Activated CD4-positive, alpha-beta memory T cell treated with anti-CD3 and anti-CD28 coated beads, Interleukin-2, amount 10 ng/mL, durations not matched to agents 7 days and 5 days (primary cell): ENCODE measurements at regions not wholly inside any gene's neighbourhood (a gene's known extent, or its start where the extent isn't known, plus 50 kb on each side); places are given as distances from the start of the nearest gene placed in this dataset.

Experiments used
- CTCF ChIA-PET: fragments of 350-600 bp; sonication (Branson Sonifier 250); formaldehyde crosslinking; loops from one replicate; lab custom pipeline; 2021; ENCODE audit warnings: antibody characterized with exemption, inconsistent platforms; lab: Charles Lee
- POLR2A ChIA-PET: fragments of 350-600 bp; sonication (Branson Sonifier 250); formaldehyde crosslinking; loops from one replicate; lab custom pipeline; 2021; ENCODE audit warnings: antibody characterized with exemption; lab: Charles Lee
- DNase-seq: peaks from one replicate; pipeline ENCODE4 v3.0.0-alpha.2; 2020
- H3K27ac Mint-ChIP-seq: one replicate; pipeline ENCODE4 v1.8.0; 2021; ENCODE audit warnings: mild to moderate bottlenecking, mixed read lengths
- H3K27me3 Mint-ChIP-seq: one replicate; pipeline ENCODE4 v1.8.0; 2021; ENCODE audit warnings: mixed read lengths
- H3K36me3 Mint-ChIP-seq: one replicate; pipeline ENCODE4 v1.8.0; 2021; ENCODE audit warnings: low read depth, mixed read lengths
- H3K4me1 Mint-ChIP-seq: one replicate; pipeline ENCODE4 v1.8.0; 2021; ENCODE audit warnings: mixed read lengths
- H3K4me3 Mint-ChIP-seq: one replicate; pipeline ENCODE4 v1.8.0; 2021; ENCODE audit warnings: mild to moderate bottlenecking, mixed read lengths
- H3K9me3 Mint-ChIP-seq: one replicate; pipeline ENCODE4 v1.8.0; 2021; ENCODE audit warnings: mixed read lengths

DNA sequence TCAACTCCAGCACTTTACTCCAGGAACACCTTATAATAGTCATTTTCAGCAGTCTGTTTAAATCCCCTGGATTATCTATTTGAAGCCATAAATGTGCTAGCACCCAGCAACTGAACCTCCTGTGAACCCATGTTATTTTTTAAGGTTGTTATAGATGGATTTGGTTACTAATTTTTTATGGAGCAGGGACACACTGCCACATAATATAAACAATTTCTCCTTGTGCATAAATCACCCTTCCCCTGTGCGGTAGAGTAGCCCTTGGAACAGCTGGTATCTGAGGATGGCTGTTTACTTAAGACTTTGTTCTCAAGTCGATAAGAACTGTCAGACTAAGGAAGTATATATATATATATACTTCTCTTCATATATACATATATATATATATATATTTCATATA lies 367.4 kb downstream of the EPHA4 start:
- Mint-ChIP-seq H3K4me1 (no peaks in the 10 kb centered on the region), H3K27me3 (no peaks in the 10 kb centered on the region), H3K4me3 (no peak overlapping the region), H3K9me3 (no peaks in the 10 kb centered on the region), H3K27ac (no peak overlapping the region), H3K36me3 (no peaks in the 10 kb centered on the region)
- ChIA-PET CTCF (no interaction called here), POLR2A (no interaction called here)
- no peak for DNase-seq

DNA sequence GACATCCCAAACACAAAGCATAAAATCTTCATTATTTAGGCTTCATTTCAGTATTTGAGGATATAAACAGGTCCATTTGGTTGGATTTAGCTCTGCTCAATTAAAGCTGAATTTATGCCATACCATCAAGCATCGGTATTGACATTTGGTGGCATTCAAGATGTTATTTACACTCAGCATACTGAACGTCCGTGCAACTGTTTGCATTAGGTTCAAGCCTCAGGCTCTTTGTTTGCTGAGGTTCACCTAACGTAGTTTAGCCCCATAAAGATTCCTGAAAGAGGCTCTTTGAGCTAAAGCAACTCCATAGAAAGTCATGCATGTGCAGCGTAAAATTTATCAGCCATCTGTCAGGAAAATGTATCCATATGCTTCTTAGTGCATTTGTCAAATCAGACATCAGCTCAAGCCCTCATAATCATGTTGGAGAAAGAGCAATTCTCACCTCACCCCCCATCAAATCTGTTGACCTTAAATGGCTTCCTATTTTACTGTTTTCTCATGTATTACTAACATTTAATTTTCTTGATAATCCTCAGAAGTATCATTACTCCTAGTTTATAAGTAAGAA lies 366.9 kb downstream of the EPHA4 start:
- Mint-ChIP-seq H3K36me3 (no peaks in the 10 kb centered on the region), H3K27ac (no peak overlapping the region), H3K4me1 (no peaks in the 10 kb centered on the region), H3K27me3 (no peaks in the 10 kb centered on the region), H3K9me3 (no peaks in the 10 kb centered on the region), H3K4me3 (no peak overlapping the region)
- ChIA-PET POLR2A (no interaction called here), CTCF (no interaction called here)
- DNase-seq, result no peak

GRCh38 chr2:221210686-221211085 lies 361.4 kb downstream of the EPHA4 start:
- CTCF ChIA-PET, result no interaction called here
- no peaks in the 10 kb centered on the region for H3K4me1 Mint-ChIP-seq

DNA sequence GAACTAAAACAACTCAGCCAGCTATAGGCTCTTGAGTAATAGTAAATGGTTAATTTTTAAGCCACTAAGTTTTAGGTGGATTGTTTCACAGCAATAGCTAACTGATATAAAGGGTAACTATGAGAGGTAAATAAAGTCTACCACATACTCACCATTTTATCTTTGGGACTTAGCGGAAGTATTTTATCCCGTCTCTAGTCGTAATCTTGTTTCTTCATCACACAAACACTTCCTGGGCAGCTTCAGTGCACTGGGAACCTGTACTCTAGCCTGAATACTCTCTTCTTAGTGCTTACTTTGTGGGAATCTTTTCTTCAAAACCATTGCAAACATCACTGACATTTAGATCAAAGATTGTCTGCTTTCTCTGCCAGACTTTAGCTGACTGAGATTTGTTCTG lies 360.5 kb downstream of the EPHA4 start:
- CTCF ChIA-PET, result no interaction called here
- no peak for DNase-seq
- H3K27ac Mint-ChIP-seq, result no peak overlapping the region
- H3K27me3 Mint-ChIP-seq, result no peaks in the 10 kb centered on the region
- H3K4me3 Mint-ChIP-seq, result no peak overlapping the region
- H3K4me1 Mint-ChIP-seq, result no peaks in the 10 kb centered on the region
- POLR2A ChIA-PET, result no interaction called here
- no peaks in the 10 kb centered on the region for H3K36me3 Mint-ChIP-seq
- H3K9me3 Mint-ChIP-seq, result no peaks in the 10 kb centered on the region

More at GRCh38 chr2:221210686-221211085, 361.4 kb downstream of the EPHA4 start:
- H3K36me3 Mint-ChIP-seq, result no peaks in the 10 kb centered on the region
- no peak overlapping the region for H3K4me3 Mint-ChIP-seq
- no peak for DNase-seq
- H3K9me3 Mint-ChIP-seq, result no peaks in the 10 kb centered on the region
- POLR2A ChIA-PET, result no interaction called here
- H3K27me3 Mint-ChIP-seq, result no peaks in the 10 kb centered on the region
- H3K27ac Mint-ChIP-seq, result no peak overlapping the region

- Mint-ChIP-seq H3K27ac (no peak overlapping the region), H3K4me3 (no peak overlapping the region), H3K27me3 (no peaks in the 10 kb centered on the region), H3K4me1 (no peaks in the 10 kb centered on the region), H3K36me3 (no peaks in the 10 kb centered on the region), H3K9me3 (no peaks in the 10 kb centered on the region)
- no peak for DNase-seq
- POLR2A ChIA-PET, result no interaction called here
- CTCF ChIA-PET, result no interaction called here
Measured at GRCh38 chr2:221212105-221212504, 360.0 kb downstream of the EPHA4 start.

DNA sequence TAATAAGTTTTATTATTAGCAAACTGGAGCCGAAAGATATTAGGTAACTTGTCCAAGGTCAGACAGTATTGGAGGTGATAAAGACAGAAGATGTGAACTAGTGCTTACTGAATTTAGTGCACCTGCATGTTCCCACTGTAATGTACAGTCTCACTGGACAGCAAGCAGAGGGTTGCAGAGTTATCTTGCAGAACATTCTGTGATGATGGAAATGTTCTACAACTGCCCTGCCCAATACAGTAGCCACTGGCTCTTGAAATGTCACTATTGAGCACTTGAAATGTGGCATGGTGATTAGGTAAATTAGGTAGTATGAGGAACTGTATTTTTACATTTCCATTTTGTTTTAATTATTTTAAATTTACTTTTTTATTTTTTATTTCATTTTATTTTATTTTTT lies 356.6 kb downstream of the EPHA4 start:
- Mint-ChIP-seq H3K27me3 (no peaks in the 10 kb centered on the region), H3K27ac (no peak overlapping the region), H3K4me1 (no peaks in the 10 kb centered on the region), H3K9me3 (no peaks in the 10 kb centered on the region), H3K36me3 (no peaks in the 10 kb centered on the region), H3K4me3 (no peak overlapping the region)
- ChIA-PET CTCF (no interaction called here), POLR2A (no interaction called here)
- no peak for DNase-seq

DNA sequence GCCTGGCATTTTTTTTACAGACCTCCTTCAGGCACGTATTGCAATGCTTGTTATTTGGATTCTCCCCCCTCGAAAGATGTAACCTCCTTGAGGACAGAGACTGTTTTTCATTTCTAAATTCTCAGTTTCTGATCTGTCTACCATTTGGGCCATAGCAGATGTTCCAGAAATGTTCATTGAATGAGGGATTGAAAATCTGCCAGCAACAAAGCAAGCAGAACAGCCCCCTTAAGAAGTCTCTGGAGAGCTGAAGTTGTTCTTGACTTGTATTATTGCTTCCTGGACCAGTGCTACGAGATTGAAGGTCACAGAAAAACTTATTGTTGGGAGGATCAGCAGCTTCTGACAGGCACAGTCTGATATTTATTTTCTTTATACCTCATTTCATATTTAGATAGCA lies 355.5 kb downstream of the EPHA4 start:
- ChIA-PET CTCF (no interaction called here), POLR2A (no interaction called here)
- Mint-ChIP-seq H3K27ac (no peak overlapping the region), H3K27me3 (no peaks in the 10 kb centered on the region), H3K4me1 (no peaks in the 10 kb centered on the region), H3K4me3 (no peak overlapping the region), H3K9me3 (no peaks in the 10 kb centered on the region), H3K36me3 (no peaks in the 10 kb centered on the region)
- DNase-seq, result no peak

DNA sequence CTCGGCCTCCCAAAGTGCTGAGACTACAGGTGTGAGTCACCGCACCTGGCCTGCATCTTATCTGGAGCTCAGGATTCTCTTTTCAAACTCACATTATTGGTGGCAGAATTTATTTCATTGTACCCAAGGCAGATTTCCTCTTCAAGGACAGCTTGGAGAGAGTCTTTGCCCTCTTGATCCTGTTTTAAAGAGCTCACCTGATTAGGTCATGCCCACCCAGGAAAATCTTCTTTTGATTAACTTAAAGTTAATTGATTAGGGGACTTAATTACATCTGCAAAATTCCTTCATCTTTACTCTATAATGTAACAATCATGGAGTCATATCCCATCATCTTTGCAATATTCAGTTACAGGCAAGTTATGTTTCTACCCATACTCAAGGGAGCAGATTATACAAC lies 346.4 kb downstream of the EPHA4 start:
- Mint-ChIP-seq H3K27me3 (no peaks in the 10 kb centered on the region), H3K4me1 (no peaks in the 10 kb centered on the region), H3K9me3 (no peaks in the 10 kb centered on the region), H3K36me3 (no peaks in the 10 kb centered on the region), H3K4me3 (no peak overlapping the region), H3K27ac (no peak overlapping the region)
- ChIA-PET CTCF (no interaction called here), POLR2A (no interaction called here)
- no peak for DNase-seq

- ChIA-PET CTCF (no interaction called here), POLR2A (no interaction called here)
- Mint-ChIP-seq H3K4me3 (no peak overlapping the region), H3K9me3 (no peaks in the 10 kb centered on the region), H3K27ac (no peak overlapping the region), H3K36me3 (no peaks in the 10 kb centered on the region), H3K27me3 (no peaks in the 10 kb centered on the region), H3K4me1 (no peaks in the 10 kb centered on the region)
- DNase-seq, result no peak
Measured at GRCh38 chr2:221228214-221228769, 343.8 kb downstream of the EPHA4 start.

- Mint-ChIP-seq H3K9me3 (no peaks in the 10 kb centered on the region), H3K27me3 (no peaks in the 10 kb centered on the region), H3K4me3 (no peak overlapping the region), H3K4me1 (no peaks in the 10 kb centered on the region), H3K36me3 (no peaks in the 10 kb centered on the region), H3K27ac (no peak overlapping the region)
- ChIA-PET POLR2A (no interaction called here), CTCF (no interaction called here)
- DNase-seq, result no peak
Measured at GRCh38 chr2:221229099-221229498, 343.0 kb downstream of the EPHA4 start.

GRCh38 chr2:221231511-221231910 lies 340.6 kb downstream of the EPHA4 start:
- Mint-ChIP-seq H3K27me3 (no peaks in the 10 kb centered on the region), H3K9me3 (no peaks in the 10 kb centered on the region), H3K36me3 (no peaks in the 10 kb centered on the region), H3K27ac (no peak overlapping the region), H3K4me3 (no peak overlapping the region), H3K4me1 (no peaks in the 10 kb centered on the region)
- no peak for DNase-seq
- ChIA-PET POLR2A (no interaction called here), CTCF (no interaction called here)

DNA sequence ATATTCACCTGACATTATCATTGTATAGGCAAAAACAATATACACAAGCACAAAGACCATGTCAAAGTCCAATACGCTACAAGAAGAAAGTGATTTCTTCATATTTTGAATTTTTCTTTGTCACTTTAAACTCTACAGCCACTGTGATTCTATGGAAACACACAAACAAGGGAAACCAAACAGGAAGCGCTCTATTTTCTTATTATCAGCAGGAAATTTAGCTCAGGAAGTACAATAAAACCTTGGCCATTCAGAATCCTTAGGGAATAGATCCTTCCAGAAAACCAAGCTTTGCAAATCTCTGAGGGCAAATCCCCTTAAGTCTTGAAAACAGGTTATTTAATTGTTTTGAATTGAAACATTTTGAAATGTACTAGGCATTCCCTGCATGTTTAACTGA lies 336.2 kb downstream of the EPHA4 start:
- ChIA-PET CTCF (no interaction called here), POLR2A (no interaction called here)
- Mint-ChIP-seq H3K4me1 (no peaks in the 10 kb centered on the region), H3K27ac (no peak overlapping the region), H3K36me3 (no peaks in the 10 kb centered on the region), H3K4me3 (no peak overlapping the region), H3K9me3 (no peaks in the 10 kb centered on the region), H3K27me3 (no peaks in the 10 kb centered on the region)
- no peak for DNase-seq

GRCh38 chr2:221241072-221241471 lies 331.0 kb downstream of the EPHA4 start:
- DNase-seq, result no peak
- no peaks in the 10 kb centered on the region for H3K4me1 Mint-ChIP-seq
- H3K9me3 Mint-ChIP-seq, result no peaks in the 10 kb centered on the region
- ChIA-PET CTCF (no interaction called here), POLR2A (no interaction called here)
- H3K36me3 Mint-ChIP-seq, result no peaks in the 10 kb centered on the region
- no peak overlapping the region for H3K4me3 Mint-ChIP-seq
- no peak overlapping the region for H3K27ac Mint-ChIP-seq
- no peaks in the 10 kb centered on the region for H3K27me3 Mint-ChIP-seq

DNA sequence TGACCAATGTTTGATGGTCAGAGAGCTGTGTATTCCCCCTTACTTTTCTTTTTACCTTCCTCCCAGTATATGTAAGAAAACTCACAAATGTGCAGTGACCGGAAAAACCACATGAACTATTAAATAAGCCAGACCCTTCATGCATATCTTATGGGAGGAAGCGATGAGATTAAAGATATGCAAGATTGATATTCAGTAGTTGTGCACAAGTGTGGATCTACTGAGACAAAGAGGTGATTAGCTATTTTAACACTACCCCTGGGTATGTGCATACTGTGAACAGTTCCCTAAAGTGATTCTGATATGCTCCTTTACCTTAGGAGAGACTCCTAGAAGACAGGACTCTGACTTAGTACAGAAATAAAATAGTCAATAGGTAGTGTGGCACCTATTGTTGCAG lies 328.3 kb downstream of the EPHA4 start:
- Mint-ChIP-seq H3K27ac (no peak overlapping the region), H3K27me3 (no peaks in the 10 kb centered on the region), H3K4me3 (no peak overlapping the region), H3K36me3 (no peaks in the 10 kb centered on the region), H3K9me3 (no peaks in the 10 kb centered on the region), H3K4me1 (no peaks in the 10 kb centered on the region)
- CTCF ChIA-PET, result no interaction called here
- no peak for DNase-seq
- POLR2A ChIA-PET, result no interaction called here
